ENCODE measurements at regions not wholly inside any gene's neighbourhood (a gene's known extent, or its start where the extent isn't known, plus 50 kb on each side); places are given as distances from the start of the nearest gene placed in this dataset.
A peak's percentile ranks its signal among the peaks of the same experiment; 100 is the strongest.
"Not testable (repeated sequence)": the region's sequence is repeated elsewhere in the genome, so short reads cannot be mapped to it uniquely, and the experiment has no call there.

- no peak for DNase-seq
- Histone ChIP-seq H3K79me2 (ENCODE audit: low read length) (no peaks in the 10 kb centered on the region; the same call in 1 of the 2 replicates), H2AFZ (ENCODE audit: low read length) (peak overlapping the region; percentile 68), H3K9me3 (replicated peaks; ENCODE audit: insufficient read depth, low read length) (no peaks in the 10 kb centered on the region), H3K4me2 (ENCODE audit: low read depth, low read length) (peak overlapping the region; percentile 66; the same call in 1 of the 2 replicates), H3K36me3 (replicated peaks; ENCODE audit: insufficient read depth, low read length) (no peaks in the 10 kb centered on the region), H3K9ac (ENCODE audit: low read length) (no peak overlapping the region; the same call in 1 of the 2 replicates), H3K27ac (ENCODE audit: low read length) (no peak overlapping the region), H3K9me2 (replicated peaks; ENCODE audit: insufficient read depth, low read length) (no peaks in the 10 kb centered on the region), H3K4me3 (ENCODE audit: low read length) (no peak overlapping the region), H3K27me3 (replicated peaks; ENCODE audit: insufficient read depth, low read length) (no peaks in the 10 kb centered on the region), H3K4me1 (ENCODE audit: low read length) (peaks cover 28% of the 10 kb centered on the region), H4K20me1 (ENCODE audit: insufficient read depth, low read length) (no peaks in the 10 kb centered on the region), H3F3A (ENCODE audit: insufficient read depth, low read length) (0 out of 2 replicates have a peak, but pooled peaks cover under 1% of the 10 kb centered on the region)
- TF ChIP-seq EZH2phosphoT487 (IDR thresholded peaks at IDR 0.05; ENCODE audit: low read length) = no peak
- no peak for TF ChIP-seq CTCF (IDR thresholded peaks at IDR 0.05; ENCODE audit: low read length)
- TF ChIP-seq EZH2 (optimal IDR thresholded peaks at IDR 0.05; ENCODE audit: low read depth, low read length) = no peak
Measured at GRCh38 chr10:46097576-46098317, 51.7 kb upstream of the MSMB start.

GRCh38 chr10:46098386-46098785 lies 52.3 kb upstream of the MSMB start:
- Histone ChIP-seq H3K27me3 (replicated peaks; ENCODE audit: insufficient read depth, low read length) (no peaks in the 10 kb centered on the region), H3F3A (ENCODE audit: insufficient read depth, low read length) (no peaks in the 10 kb centered on the region), H3K36me3 (replicated peaks; ENCODE audit: insufficient read depth, low read length) (no peaks in the 10 kb centered on the region), H3K9ac (ENCODE audit: low read length) (no peak overlapping the region), H4K20me1 (ENCODE audit: insufficient read depth, low read length) (no peaks in the 10 kb centered on the region), H2AFZ (ENCODE audit: low read length) (no peak overlapping the region), H3K79me2 (ENCODE audit: low read length) (no peaks in the 10 kb centered on the region; the same call in 1 of the 2 replicates), H3K9me2 (replicated peaks; ENCODE audit: insufficient read depth, low read length) (no peaks in the 10 kb centered on the region), H3K9me3 (replicated peaks; ENCODE audit: insufficient read depth, low read length) (no peaks in the 10 kb centered on the region), H3K27ac (ENCODE audit: low read length) (no peak overlapping the region), H3K4me3 (ENCODE audit: low read length) (no peak overlapping the region), H3K4me1 (ENCODE audit: low read length) (peaks cover 22% of the 10 kb centered on the region), H3K4me2 (ENCODE audit: low read depth, low read length) (no peak overlapping the region)
- TF ChIP-seq EZH2phosphoT487 (IDR thresholded peaks at IDR 0.05; ENCODE audit: low read length) (no peak), CTCF (IDR thresholded peaks at IDR 0.05; ENCODE audit: low read length) (no peak), EZH2 (optimal IDR thresholded peaks at IDR 0.05; ENCODE audit: low read depth, low read length) (no peak)
- no peak for DNase-seq

GRCh38 chr10:46098925-46099324 lies 52.9 kb upstream of the MSMB start:
- H3K9me2 ChIP-seq (replicated peaks; ENCODE audit: insufficient read depth, low read length); H3K79me2 ChIP-seq (ENCODE audit: low read length); DNase-seq; H3K27me3 ChIP-seq (replicated peaks; ENCODE audit: insufficient read depth, low read length); H3K27ac ChIP-seq (ENCODE audit: low read length); H2AFZ ChIP-seq (ENCODE audit: low read length); H3K36me3 ChIP-seq (replicated peaks; ENCODE audit: insufficient read depth, low read length); H3K9me3 ChIP-seq (replicated peaks; ENCODE audit: insufficient read depth, low read length); H3K9ac ChIP-seq (ENCODE audit: low read length); H3K4me2 ChIP-seq (ENCODE audit: low read depth, low read length); H4K20me1 ChIP-seq (ENCODE audit: insufficient read depth, low read length); H3F3A ChIP-seq (ENCODE audit: insufficient read depth, low read length); H3K4me3 ChIP-seq (ENCODE audit: low read length): not testable (repeated sequence)
- H3K4me1 ChIP-seq (ENCODE audit: low read length) = peaks cover 19% of the 10 kb centered on the region

- no peak for DNase-seq
- no peak overlapping the region for H3K9ac ChIP-seq (ENCODE audit: low read length)
- TF ChIP-seq EZH2phosphoT487 (IDR thresholded peaks at IDR 0.05; ENCODE audit: low read length) = no peak
- no peak for TF ChIP-seq EZH2 (optimal IDR thresholded peaks at IDR 0.05; ENCODE audit: low read depth, low read length)
- no peak for TF ChIP-seq CTCF (IDR thresholded peaks at IDR 0.05; ENCODE audit: low read length)
- no peak overlapping the region for H2AFZ ChIP-seq (ENCODE audit: low read length)
- H3K36me3 ChIP-seq (replicated peaks; ENCODE audit: insufficient read depth, low read length) = no peaks in the 10 kb centered on the region
- peaks cover 7% of the 10 kb centered on the region; the same call in 1 of the 2 replicates for H3K27me3 ChIP-seq (replicated peaks; ENCODE audit: insufficient read depth, low read length)
- no peaks in the 10 kb centered on the region for H4K20me1 ChIP-seq (ENCODE audit: insufficient read depth, low read length)
- H3K79me2 ChIP-seq (ENCODE audit: low read length) = no peaks in the 10 kb centered on the region
- no peak overlapping the region for H3K4me2 ChIP-seq (ENCODE audit: low read depth, low read length)
- no peaks in the 10 kb centered on the region for H3K9me2 ChIP-seq (replicated peaks; ENCODE audit: insufficient read depth, low read length)
- H3K4me3 ChIP-seq (ENCODE audit: low read length) = no peak overlapping the region
- no peaks in the 10 kb centered on the region for H3K9me3 ChIP-seq (replicated peaks; ENCODE audit: insufficient read depth, low read length)
- 0 out of 2 replicates have a peak, but pooled peaks cover 4% of the 10 kb centered on the region for H3K4me1 ChIP-seq (ENCODE audit: low read length)
- no peak overlapping the region for H3K27ac ChIP-seq (ENCODE audit: low read length)
- no peaks in the 10 kb centered on the region for H3F3A ChIP-seq (ENCODE audit: insufficient read depth, low read length)
Measured at GRCh38 chr10:46104071-46104585, 58.1 kb upstream of the MSMB start.

- H3K9ac ChIP-seq (ENCODE audit: low read length); H3K9me3 ChIP-seq (replicated peaks; ENCODE audit: insufficient read depth, low read length); H3F3A ChIP-seq (ENCODE audit: insufficient read depth, low read length); H3K36me3 ChIP-seq (replicated peaks; ENCODE audit: insufficient read depth, low read length); H3K27me3 ChIP-seq (replicated peaks; ENCODE audit: insufficient read depth, low read length); H3K4me3 ChIP-seq (ENCODE audit: low read length); H3K9me2 ChIP-seq (replicated peaks; ENCODE audit: insufficient read depth, low read length); H3K27ac ChIP-seq (ENCODE audit: low read length); H4K20me1 ChIP-seq (ENCODE audit: insufficient read depth, low read length); H2AFZ ChIP-seq (ENCODE audit: low read length); H3K4me1 ChIP-seq (ENCODE audit: low read length); DNase-seq; H3K79me2 ChIP-seq (ENCODE audit: low read length): not testable (repeated sequence)
- peak overlapping the region; percentile 89; the same call in 1 of the 2 replicates for H3K4me2 ChIP-seq (ENCODE audit: low read depth, low read length)
Measured at GRCh38 chr10:46105416-46105815, 59.3 kb upstream of the MSMB start.
